Mesothelial cell of epicardium (in vitro differentiated cells): ENCODE measurements at regions not wholly inside any gene's neighbourhood (a gene's known extent, or its start where the extent isn't known, plus 50 kb on each side); places are given as distances from the start of the nearest gene placed in this dataset.
A peak's percentile ranks its signal among the peaks of the same experiment; 100 is the strongest.

ENCODE experiments used
- DNase-seq, 2 experiments: peaks; one replicate each; pipeline ENCODE4 v3.0.0; 2021; ENCODE audit warnings: low spot score in 2 of 2; ENCODE audit not compliant: unreplicated experiment in 2 of 2
- H3K27ac Mint-ChIP-seq: 2 replicates; pipeline ENCODE4 v1.8.0; 2021; ENCODE audit warnings: mixed read lengths
- H3K27me3 Mint-ChIP-seq: 2 replicates; pipeline ENCODE4 v1.8.0; 2021; ENCODE audit warnings: low read depth, mixed read lengths
- H3K36me3 Mint-ChIP-seq: 2 replicates; pipeline ENCODE4 v1.8.0; 2021; ENCODE audit warnings: mixed read lengths
- H3K4me1 Mint-ChIP-seq: 2 replicates; pipeline ENCODE4 v1.8.0; 2021; ENCODE audit warnings: mixed read lengths
- H3K4me3 Mint-ChIP-seq: 2 replicates; pipeline ENCODE4 v1.8.0; 2021; ENCODE audit warnings: mild to moderate bottlenecking, moderate library complexity, mixed read lengths
- H3K9me3 Mint-ChIP-seq: 2 replicates; pipeline ENCODE4 v1.8.0; 2021; ENCODE audit warnings: mixed read lengths
- CTCF ChIP-seq: fragments of 200-600 bp; sonication (generic); IDR thresholded peaks from one replicate; pipeline ENCODE4 v1.5.0; 2021; ENCODE audit warnings: antibody characterized with exemption; ENCODE audit not compliant: unreplicated experiment

DNA sequence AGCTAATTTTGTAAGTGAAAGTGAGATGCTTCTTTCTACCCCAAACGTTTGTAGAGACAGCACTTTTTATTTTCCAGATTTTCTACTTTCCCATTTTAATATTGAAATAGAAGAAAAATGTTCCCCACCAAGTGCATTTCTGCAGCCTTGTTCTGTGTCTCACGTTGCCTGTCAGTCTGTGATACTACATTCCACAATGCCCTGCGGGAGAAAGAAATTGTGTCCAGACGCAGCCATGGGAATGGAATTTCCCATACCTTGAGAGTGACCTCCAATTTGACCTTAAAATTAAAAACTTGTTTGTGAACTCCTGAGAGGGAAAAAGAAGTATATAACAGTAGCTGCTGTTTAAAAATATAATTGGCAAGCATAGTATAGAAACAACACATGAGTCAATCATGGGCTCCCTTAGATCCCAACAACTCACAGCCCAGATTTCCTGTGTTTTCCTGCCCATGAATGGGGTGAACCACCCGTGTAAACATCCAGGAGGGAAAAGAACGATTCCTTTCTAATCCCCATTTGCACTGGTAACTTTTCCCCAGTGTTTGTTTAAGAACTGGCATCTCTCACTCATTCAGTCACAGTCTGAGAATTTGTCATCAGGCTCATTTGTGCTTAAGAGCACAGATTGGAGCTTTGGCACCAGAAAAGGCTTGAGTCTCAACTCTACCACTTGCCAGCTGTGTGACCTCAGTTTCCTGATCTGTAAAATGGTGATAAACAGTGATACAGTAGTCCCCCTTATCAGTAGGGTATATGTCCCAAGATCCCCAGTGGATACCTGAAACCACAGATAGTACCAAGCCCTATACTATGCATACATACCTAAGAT, 166.1 kb upstream of the ZNF521 start:
- Mint-ChIP-seq H3K4me3 (no peak overlapping the region), H3K27me3 (no peaks in the 10 kb centered on the region), H3K27ac (peak overlapping the region; percentile 72), H3K36me3 (no peaks in the 10 kb centered on the region), H3K9me3 (peaks cover 3% of the 10 kb centered on the region), H3K4me1 (peaks cover 18% of the 10 kb centered on the region)
- no peak for DNase-seq
- TF ChIP-seq CTCF = no peak

- H3K27ac Mint-ChIP-seq = peak overlapping the region; percentile 30
- no peak for DNase-seq
- no peak for TF ChIP-seq CTCF
- H3K27me3 Mint-ChIP-seq = no peaks in the 10 kb centered on the region
- H3K9me3 Mint-ChIP-seq = peaks cover 3% of the 10 kb centered on the region
- no peak overlapping the region for H3K4me3 Mint-ChIP-seq
- H3K36me3 Mint-ChIP-seq = no peaks in the 10 kb centered on the region
- H3K4me1 Mint-ChIP-seq = peaks cover 18% of the 10 kb centered on the region
Measured at GRCh38 chr18:25516747-25517498, 165.0 kb upstream of the ZNF521 start.

DNA sequence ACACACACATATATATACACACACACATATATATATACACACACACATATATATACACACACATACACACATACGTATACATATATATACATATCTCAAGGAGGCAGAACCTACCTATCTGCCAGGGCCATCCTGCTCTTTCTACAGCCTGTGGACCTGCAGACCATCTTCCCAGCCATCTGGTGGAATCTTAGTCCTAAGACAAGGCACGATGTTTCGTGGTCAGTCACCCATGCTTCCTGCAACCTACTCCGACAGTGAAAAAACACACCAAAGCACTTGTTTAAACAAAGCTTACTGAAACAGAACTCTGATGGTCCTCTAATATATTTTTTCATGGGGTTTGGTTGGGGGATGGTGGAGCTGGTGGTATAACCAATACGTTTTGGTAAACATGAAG, 164.2 kb upstream of the ZNF521 start:
- no peak for DNase-seq
- peaks cover 3% of the 10 kb centered on the region for H3K9me3 Mint-ChIP-seq
- TF ChIP-seq CTCF = no peak
- H3K4me3 Mint-ChIP-seq = no peak overlapping the region
- H3K27ac Mint-ChIP-seq = no peak overlapping the region
- H3K36me3 Mint-ChIP-seq = no peaks in the 10 kb centered on the region
- H3K27me3 Mint-ChIP-seq = no peaks in the 10 kb centered on the region
- H3K4me1 Mint-ChIP-seq = peaks cover 18% of the 10 kb centered on the region

DNA sequence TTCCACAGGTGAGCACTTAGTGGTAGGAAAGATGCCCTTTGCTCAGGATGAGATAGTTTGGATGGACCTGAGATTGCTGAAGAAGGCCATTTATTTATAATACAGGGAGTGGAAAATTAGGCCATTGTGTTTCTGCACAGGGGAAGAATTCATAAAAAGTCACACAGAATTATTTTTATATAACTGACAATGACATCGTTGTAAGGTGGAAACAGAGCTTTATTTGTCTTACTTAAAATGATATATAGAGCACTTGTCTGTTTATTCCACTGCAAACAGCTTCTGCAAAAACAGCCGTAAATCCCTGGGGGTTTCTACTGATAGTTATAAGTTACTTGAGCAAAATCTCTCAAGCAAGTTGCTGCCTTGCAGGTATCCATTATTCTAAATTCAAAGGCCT, 158.1 kb upstream of the ZNF521 start:
- no peaks in the 10 kb centered on the region for H3K36me3 Mint-ChIP-seq
- H3K4me3 Mint-ChIP-seq = no peak overlapping the region
- no peak for DNase-seq
- H3K4me1 Mint-ChIP-seq = no peaks in the 10 kb centered on the region
- no peak overlapping the region for H3K27ac Mint-ChIP-seq
- TF ChIP-seq CTCF = no peak
- H3K27me3 Mint-ChIP-seq = no peaks in the 10 kb centered on the region
- H3K9me3 Mint-ChIP-seq = peaks cover 7% of the 10 kb centered on the region

DNA sequence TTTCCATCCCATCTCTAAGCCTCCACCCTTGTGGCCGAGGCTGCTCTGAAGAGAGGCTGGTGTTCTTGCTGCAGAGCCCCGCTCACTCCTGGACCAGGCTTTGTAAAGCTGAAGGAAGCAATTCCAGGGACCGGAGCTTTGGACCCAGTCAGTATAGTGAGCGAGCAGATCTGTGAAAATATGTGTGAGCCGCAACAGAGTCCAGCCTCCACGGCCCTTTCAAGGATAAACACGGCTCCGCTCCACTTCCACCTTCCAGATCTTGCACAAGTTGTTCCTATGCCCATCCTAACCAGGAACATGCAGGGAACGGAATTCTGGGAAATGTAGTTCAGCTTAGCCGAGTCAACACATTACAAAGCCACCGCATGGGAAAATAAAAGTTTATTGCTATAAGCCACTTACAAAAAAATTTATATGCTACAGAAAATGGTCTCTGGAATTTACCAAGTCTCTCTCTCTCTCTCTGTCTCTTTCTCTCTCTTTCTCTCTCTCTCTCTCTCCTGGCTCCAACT, 151.7 kb upstream of the ZNF521 start:
- H3K27ac Mint-ChIP-seq = peak overlapping the region; percentile 5
- no peaks in the 10 kb centered on the region for H3K36me3 Mint-ChIP-seq
- TF ChIP-seq CTCF = no peak
- DNase-seq = peak in 1 of 2 experiments; percentile 41
- peak overlapping the region; percentile 66 for H3K4me3 Mint-ChIP-seq
- H3K4me1 Mint-ChIP-seq = no peaks in the 10 kb centered on the region
- peaks cover 11% of the 10 kb centered on the region for H3K9me3 Mint-ChIP-seq
- H3K27me3 Mint-ChIP-seq = no peaks in the 10 kb centered on the region
